Ishikawa (cell line): ENCODE measurements at regions not wholly inside any gene's neighbourhood (a gene's known extent, or its start where the extent isn't known, plus 50 kb on each side); places are given as distances from the start of the nearest gene placed in this dataset.

Source experiments
- CEBPB ChIP-seq: IDR thresholded peaks from 2 replicates; pipeline ENCODE4 v1.6.1; 2012
- CREB1 ChIP-seq: IDR thresholded peaks from 2 replicates; pipeline ENCODE4 v1.6.1; 2012; ENCODE audit warnings: low read depth
- EGR1 ChIP-seq: IDR thresholded peaks from 2 replicates; pipeline ENCODE4 v1.6.1; 2012
- EP300 ChIP-seq: IDR thresholded peaks from 2 replicates; pipeline ENCODE4 v1.6.1; 2012; ENCODE audit warnings: borderline replicate concordance
- FOXM1 ChIP-seq: IDR thresholded peaks from 2 replicates; pipeline ENCODE4 v1.6.1; 2012; ENCODE audit warnings: low read depth, borderline replicate concordance
- NFIC ChIP-seq: IDR thresholded peaks from 2 replicates; pipeline ENCODE4 v1.6.1; 2012
- RAD21 ChIP-seq: IDR thresholded peaks from 2 replicates; pipeline ENCODE4 v1.6.1; 2012; ENCODE audit warnings: low read depth
- TAF1 ChIP-seq: IDR thresholded peaks from 2 replicates; pipeline ENCODE4 v1.6.1; 2012; ENCODE audit warnings: low read depth, mild to moderate bottlenecking
- TCF12 ChIP-seq: IDR thresholded peaks from 2 replicates; pipeline ENCODE4 v1.6.1; 2012; ENCODE audit warnings: low read depth
- TEAD4 ChIP-seq: IDR thresholded peaks from 2 replicates; pipeline ENCODE4 v1.6.1; 2012
- YY1 ChIP-seq: IDR thresholded peaks from 2 replicates; pipeline ENCODE4 v1.6.1; 2012; ENCODE audit warnings: low read depth
- ZBTB7A ChIP-seq: IDR thresholded peaks from 2 replicates; pipeline ENCODE4 v1.6.1; 2012; ENCODE audit warnings: low read depth
- TF ChIP-seq, protein P1 (sequence below): IDR thresholded peaks from 2 replicates; pipeline ENCODE4 v1.6.1; 2012; ENCODE audit warnings: low read depth, mild to moderate bottlenecking
- TF ChIP-seq, protein P2 (sequence below): IDR thresholded peaks from 2 replicates; pipeline ENCODE4 v1.6.1; 2012
- TF ChIP-seq, protein P3 (sequence below): IDR thresholded peaks from 2 replicates; pipeline ENCODE4 v1.6.1; 2012

DNA sequence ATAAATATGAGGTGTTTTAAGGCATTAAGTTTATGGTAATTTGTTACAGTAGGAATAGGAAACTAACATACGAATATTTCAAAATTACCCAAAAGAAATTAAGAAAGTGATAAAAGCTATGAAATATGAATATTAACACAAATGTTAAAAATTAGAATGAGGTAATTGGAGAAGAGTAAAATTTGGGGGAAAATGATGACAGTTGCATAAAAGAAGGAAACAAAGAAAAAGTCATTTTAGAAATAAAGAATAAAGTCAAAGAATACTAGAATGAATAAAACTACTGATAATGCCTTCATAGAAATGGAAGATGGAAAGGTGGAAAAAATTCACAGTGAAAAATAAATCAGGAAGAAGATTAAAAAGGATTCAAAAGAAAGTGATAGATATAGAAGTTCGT lies 522.9 kb upstream of the NR3C2 start:
- TF ChIP-seq RAD21 (no peak), TCF12 (no peak), TEAD4 (no peak), NFIC (no peak), EGR1 (no peak), CEBPB (no peak), FOXM1 (no peak), ZBTB7A (no peak), TAF1 (no peak), CREB1 (no peak), EP300 (no peak)
- TF ChIP-seq, protein P1, sequence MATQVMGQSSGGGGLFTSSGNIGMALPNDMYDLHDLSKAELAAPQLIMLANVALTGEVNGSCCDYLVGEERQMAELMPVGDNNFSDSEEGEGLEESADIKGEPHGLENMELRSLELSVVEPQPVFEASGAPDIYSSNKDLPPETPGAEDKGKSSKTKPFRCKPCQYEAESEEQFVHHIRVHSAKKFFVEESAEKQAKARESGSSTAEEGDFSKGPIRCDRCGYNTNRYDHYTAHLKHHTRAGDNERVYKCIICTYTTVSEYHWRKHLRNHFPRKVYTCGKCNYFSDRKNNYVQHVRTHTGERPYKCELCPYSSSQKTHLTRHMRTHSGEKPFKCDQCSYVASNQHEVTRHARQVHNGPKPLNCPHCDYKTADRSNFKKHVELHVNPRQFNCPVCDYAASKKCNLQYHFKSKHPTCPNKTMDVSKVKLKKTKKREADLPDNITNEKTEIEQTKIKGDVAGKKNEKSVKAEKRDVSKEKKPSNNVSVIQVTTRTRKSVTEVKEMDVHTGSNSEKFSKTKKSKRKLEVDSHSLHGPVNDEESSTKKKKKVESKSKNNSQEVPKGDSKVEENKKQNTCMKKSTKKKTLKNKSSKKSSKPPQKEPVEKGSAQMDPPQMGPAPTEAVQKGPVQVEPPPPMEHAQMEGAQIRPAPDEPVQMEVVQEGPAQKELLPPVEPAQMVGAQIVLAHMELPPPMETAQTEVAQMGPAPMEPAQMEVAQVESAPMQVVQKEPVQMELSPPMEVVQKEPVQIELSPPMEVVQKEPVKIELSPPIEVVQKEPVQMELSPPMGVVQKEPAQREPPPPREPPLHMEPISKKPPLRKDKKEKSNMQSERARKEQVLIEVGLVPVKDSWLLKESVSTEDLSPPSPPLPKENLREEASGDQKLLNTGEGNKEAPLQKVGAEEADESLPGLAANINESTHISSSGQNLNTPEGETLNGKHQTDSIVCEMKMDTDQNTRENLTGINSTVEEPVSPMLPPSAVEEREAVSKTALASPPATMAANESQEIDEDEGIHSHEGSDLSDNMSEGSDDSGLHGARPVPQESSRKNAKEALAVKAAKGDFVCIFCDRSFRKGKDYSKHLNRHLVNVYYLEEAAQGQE: no peak
- TF ChIP-seq, protein P2, sequence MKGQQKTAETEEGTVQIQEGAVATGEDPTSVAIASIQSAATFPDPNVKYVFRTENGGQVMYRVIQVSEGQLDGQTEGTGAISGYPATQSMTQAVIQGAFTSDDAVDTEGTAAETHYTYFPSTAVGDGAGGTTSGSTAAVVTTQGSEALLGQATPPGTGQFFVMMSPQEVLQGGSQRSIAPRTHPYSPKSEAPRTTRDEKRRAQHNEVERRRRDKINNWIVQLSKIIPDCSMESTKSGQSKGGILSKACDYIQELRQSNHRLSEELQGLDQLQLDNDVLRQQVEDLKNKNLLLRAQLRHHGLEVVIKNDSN: no peak
- TF ChIP-seq, protein P3, sequence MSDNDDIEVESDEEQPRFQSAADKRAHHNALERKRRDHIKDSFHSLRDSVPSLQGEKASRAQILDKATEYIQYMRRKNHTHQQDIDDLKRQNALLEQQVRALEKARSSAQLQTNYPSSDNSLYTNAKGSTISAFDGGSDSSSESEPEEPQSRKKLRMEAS: no peak

DNA sequence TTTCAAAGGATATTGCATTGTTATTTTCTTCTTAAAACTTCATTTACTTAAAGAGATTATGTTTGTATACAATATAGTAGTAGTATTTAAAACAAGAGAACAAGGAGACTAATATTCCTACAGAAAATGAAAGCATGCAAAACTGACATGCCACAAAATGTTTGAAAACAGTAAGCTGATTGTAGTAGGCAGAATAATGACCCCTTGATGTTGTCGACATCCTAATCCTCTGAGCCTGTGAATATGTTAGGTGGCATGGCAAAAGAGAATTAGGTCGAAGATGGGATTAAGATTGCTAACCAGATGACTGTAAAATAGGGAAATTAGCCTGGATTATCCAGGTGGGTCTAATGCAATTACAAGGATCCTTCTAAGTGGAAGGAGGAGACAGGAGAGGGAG lies 522.2 kb upstream of the NR3C2 start:
- TF ChIP-seq RAD21: no peak
- TF ChIP-seq, protein P2: no peak
- TF ChIP-seq ZBTB7A: no peak
- no peak for TF ChIP-seq EGR1
- no peak for TF ChIP-seq TAF1
- no peak for TF ChIP-seq TCF12
- TF ChIP-seq, protein P1: no peak
- TF ChIP-seq YY1: no peak
- no peak for TF ChIP-seq CREB1
- TF ChIP-seq TEAD4: no peak
- TF ChIP-seq FOXM1: no peak
- no peak for TF ChIP-seq NFIC
- TF ChIP-seq EP300: no peak
- no peak for TF ChIP-seq CEBPB
- TF ChIP-seq, protein P3: no peak

DNA sequence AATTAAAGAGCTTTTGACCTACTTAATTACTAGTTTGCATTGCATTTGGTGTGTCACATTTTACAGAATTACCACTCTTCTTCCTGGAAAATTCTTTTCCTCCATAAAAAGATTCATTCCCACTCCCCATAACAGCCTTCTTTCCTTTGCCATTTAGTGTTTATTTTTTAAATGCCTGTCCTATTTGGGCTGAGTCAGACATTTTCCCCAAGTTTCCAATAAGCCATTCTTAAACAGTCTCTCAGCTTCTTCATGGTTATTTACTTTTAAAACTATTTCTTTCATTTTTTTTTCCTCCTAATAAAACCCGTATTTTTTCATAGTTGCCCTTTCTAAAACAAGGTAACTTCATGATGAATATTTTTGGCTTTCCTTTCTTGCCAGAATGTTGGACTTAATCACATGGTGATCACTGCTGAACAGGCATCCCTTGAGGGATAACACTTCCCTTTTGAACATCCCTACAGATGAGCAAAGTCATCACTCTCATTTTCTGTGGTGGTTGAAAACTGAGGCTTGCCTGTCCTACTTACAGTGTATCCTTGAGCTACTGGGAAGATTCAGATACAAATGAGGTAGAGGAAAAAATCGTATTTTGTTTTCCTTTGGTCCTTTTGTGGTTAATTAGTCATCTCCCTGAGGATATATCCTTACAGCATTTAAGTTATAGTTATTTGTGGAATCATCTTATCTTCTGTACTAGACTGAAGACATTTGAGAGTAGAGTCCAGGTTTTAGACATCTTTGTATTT lies 520.5 kb upstream of the NR3C2 start:
- TF ChIP-seq TAF1 (no peak), EP300 (no peak), RAD21 (no peak), ZBTB7A (no peak), FOXM1 (no peak), NFIC (no peak), YY1 (no peak), CEBPB (no peak), TEAD4 (no peak), TCF12 (no peak), CREB1 (no peak), EGR1 (no peak)
- TF ChIP-seq, protein P2: no peak
- TF ChIP-seq, protein P1: no peak
- TF ChIP-seq, protein P3: no peak
